HL-60 (cell line): ENCODE measurements at regions not wholly inside any gene's neighbourhood (a gene's known extent, or its start where the extent isn't known, plus 50 kb on each side); places are given as distances from the start of the nearest gene placed in this dataset.

Experiments
- CTCF ChIP-seq: IDR thresholded peaks from one replicate; pipeline ENCODE4 v1.5.1; 2011; ENCODE audit warnings: low read length, control low read depth, inconsistent platforms; ENCODE audit not compliant: insufficient read depth
- POLR2AphosphoS5 ChIP-seq: IDR thresholded peaks from 2 replicates; pipeline ENCODE4 v1.6.1; 2012; ENCODE audit warnings: low read depth

DNA sequence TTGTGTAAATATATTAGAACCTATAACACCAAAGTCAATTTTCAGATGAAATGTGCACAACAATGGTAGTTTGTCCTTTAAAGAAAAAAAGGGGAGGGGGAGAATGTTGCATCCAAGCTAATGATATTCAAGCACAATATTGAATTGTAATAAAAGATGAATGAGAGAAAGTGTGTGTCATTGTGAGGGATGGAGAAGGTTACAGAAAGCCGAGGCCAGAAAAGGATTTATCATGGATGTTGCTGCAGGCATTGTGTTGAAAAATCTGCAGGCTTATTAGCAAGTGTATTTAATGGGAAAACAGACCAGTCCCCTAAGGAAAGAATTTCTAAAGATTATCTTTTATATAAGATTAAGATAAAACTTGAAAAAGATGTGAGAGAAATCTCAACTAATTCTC is 186.5 kb downstream of the SPTSSA start:
- TF ChIP-seq CTCF, result no peak
- TF ChIP-seq POLR2AphosphoS5, result no peak
